Brain microvascular endothelial cell (primary cell): ENCODE measurements at regions not wholly inside any gene's neighbourhood (a gene's known extent, or its start where the extent isn't known, plus 50 kb on each side); places are given as distances from the start of the nearest gene placed in this dataset.

Source experiments
- DNase-seq: peaks from one replicate; pipeline ENCODE4 v3.0.0-alpha.2; 2020
- H3K27ac ChIP-seq: fragments of 250-450 bp; sonication (Bioruptor Pico); 2 replicates; pipeline ENCODE4 v1.5.1; 2020; ENCODE audit warnings: mild to moderate bottlenecking, moderate library complexity
- H3K27me3 ChIP-seq: fragments of 250-450 bp; sonication (Bioruptor Pico); replicated peaks from 2 replicates; pipeline ENCODE4 v1.5.1; 2020; ENCODE audit warnings: mild to moderate bottlenecking
- H3K36me3 ChIP-seq: fragments of 250-450 bp; sonication (Bioruptor Pico); replicated peaks from 2 replicates; pipeline ENCODE4 v1.5.1; 2020; ENCODE audit warnings: mild to moderate bottlenecking
- H3K4me3 ChIP-seq: 2 replicates; pipeline ENCODE4 v1.5.1; 2011; ENCODE audit warnings: low read depth, mild to moderate bottlenecking, control low read depth, low read length, moderate library complexity
- CTCF ChIP-seq: IDR thresholded peaks from 2 replicates; pipeline ENCODE4 v1.5.1; 2011; ENCODE audit warnings: low read depth, mild to moderate bottlenecking, moderate library complexity, low read length, control low read depth, inconsistent platforms; ENCODE audit errors: missing control alignments
- in situ Hi-C: cut with HindIII; loops from 2 replicates; pipeline ENCODE4 v1.10.0; 2017; ENCODE audit warnings: low sequenced_read_pairs, low pct_ligation_motif_present

- no peak for TF ChIP-seq CTCF
- Histone ChIP-seq H3K27ac (no peak overlapping the region), H3K4me3 (no peak overlapping the region), H3K27me3 (no peaks in the 10 kb centered on the region), H3K36me3 (no peaks in the 10 kb centered on the region)
- in situ Hi-C loops, result no loop called here
- DNase-seq, result no peak
These were observed 100.9 kb upstream of the BHLHE23 start for GRCh38 chr20:63107449-63108200.

GRCh38 chr20:63106765-63107448 lies 100.1 kb upstream of the BHLHE23 start:
- Histone ChIP-seq H3K27me3 (peaks cover 3% of the 10 kb centered on the region), H3K27ac (no peak overlapping the region), H3K4me3 (no peak overlapping the region), H3K36me3 (no peaks in the 10 kb centered on the region)
- DNase-seq, result no peak
- TF ChIP-seq CTCF, result no peak
- in situ Hi-C loops, result no loop called here

- in situ Hi-C loops, result no loop called here
- Histone ChIP-seq H3K36me3 (no peaks in the 10 kb centered on the region), H3K27ac (no peak overlapping the region), H3K4me3 (no peak overlapping the region), H3K27me3 (peaks cover 6% of the 10 kb centered on the region)
- no peak for DNase-seq
- no peak for TF ChIP-seq CTCF
These were observed 99.5 kb upstream of the BHLHE23 start for GRCh38 chr20:63106108-63106764.

- no peak overlapping the region for H3K4me3 ChIP-seq
- H3K27me3 ChIP-seq, result peaks cover 13% of the 10 kb centered on the region
- H3K27ac ChIP-seq, result no peak overlapping the region
- in situ Hi-C loops, result no loop called here
- no peak for TF ChIP-seq CTCF
- DNase-seq, result no peak
- H3K36me3 ChIP-seq, result no peaks in the 10 kb centered on the region
These were observed 98.7 kb upstream of the BHLHE23 start for GRCh38 chr20:63105211-63106107.

GRCh38 chr20:63104312-63105181 lies 97.8 kb upstream of the BHLHE23 start:
- no peak for DNase-seq
- Histone ChIP-seq H3K4me3 (no peak overlapping the region), H3K36me3 (no peaks in the 10 kb centered on the region), H3K27me3 (peaks cover 16% of the 10 kb centered on the region), H3K27ac (no peak overlapping the region)
- TF ChIP-seq CTCF, result no peak
- in situ Hi-C loops, result no loop called here
